NCI-H345 treated with DMSO at 0.1 percent for 48 hours (cell line): ENCODE measurements at regions not wholly inside any gene's neighbourhood (a gene's known extent, or its start where the extent isn't known, plus 50 kb on each side); places are given as distances from the start of the nearest gene placed in this dataset.
"Not testable (repeated sequence)": the region's sequence is repeated elsewhere in the genome, so short reads cannot be mapped to it uniquely, and the experiment has no call there.

ENCODE experiments used
- DNase-seq: peaks from one replicate; lab custom pipeline; 2025; ENCODE audit not compliant: unreplicated experiment; lab: John Stamatoyannopoulos, UW

DNA sequence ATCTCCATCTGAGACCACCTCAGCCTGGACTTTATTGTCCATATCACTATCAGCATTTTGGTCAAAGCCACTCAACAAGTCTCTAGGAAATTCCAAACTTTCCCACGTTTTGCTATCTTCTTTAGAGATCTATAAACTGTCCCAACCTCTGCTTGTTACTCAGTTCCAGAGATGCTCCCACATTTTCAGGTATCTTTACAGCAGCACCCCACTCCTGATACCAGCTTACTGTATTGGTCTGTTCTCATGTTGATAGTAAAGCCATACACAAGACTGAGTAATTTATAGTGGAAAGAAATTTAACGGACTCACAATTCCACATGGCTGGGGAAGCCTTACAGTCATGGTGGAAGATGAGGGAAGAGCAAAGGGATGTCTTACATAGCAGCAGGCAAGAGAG lies 465.4 kb upstream of the PBX1 start:
- no peak for DNase-seq

DNA sequence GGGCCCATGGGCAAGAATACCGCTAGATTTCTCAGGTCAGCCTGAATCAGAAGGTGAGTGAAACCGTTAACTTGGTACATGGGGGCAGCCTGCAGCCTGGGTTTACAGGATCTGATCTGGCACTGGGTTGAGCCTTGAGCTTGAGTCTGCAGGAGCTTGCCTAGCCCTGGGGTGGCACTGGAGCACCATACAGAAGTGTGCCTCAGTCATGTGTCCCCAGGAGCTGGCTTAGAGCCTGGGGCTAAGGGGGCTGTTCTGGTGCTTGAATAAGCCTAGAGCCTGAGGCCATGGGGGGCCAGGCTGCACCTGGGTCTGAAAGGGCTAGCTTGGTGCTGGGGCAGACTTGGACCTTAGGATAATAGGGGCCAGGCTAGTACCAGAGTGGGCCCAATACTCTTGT lies 457.2 kb upstream of the PBX1 start:
- no peak for DNase-seq

DNA sequence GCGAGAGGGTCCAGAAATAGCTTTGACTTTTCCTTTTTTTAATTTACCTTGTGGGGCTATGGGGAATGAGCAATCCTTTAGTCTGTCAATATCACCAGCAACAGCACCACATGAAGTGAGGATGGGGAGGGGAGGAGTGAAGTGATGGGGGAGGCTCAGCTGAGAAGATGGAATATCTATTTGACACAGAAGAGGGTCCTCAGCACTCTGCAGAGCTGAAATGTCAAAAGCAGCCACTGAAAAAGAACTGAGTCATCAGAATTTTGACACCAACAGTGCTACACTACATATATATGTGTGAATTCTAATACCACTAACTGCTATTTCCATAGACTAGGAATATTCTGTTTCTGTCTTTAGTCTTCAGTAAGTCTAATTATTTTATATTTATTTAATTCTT lies 427.0 kb upstream of the PBX1 start:
- no peak for DNase-seq

DNA sequence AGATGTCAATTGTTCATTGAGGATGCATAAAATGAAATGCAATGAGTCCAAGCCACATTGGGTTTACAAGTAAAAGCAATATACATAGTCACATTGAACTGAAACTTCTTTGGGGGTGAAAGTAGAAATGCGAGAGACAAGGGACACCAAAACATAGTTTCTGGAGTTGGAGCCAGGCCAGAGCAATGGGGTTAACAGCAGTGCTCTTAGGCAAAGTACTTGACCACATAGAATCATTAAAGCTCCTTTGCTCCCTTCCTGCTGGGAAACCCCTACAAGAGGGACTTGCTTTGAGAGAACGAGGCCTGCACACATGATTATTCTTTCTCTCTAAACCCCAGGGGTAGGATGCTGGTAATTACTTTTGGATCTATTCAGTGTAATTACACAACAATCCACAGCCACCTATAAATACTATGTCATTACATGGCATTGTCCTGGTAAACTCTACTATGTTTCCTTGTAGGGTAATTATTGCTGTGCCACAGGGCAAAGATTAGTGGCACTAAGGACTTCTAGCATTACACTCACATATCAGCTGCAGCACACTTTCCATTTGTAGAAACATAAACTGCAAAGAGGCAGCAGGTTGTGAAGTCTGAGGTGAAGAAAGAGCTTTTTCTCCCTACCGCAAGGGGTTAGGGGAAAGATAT lies 421.6 kb upstream of the PBX1 start:
- DNase-seq: peak; percentile 74

DNA sequence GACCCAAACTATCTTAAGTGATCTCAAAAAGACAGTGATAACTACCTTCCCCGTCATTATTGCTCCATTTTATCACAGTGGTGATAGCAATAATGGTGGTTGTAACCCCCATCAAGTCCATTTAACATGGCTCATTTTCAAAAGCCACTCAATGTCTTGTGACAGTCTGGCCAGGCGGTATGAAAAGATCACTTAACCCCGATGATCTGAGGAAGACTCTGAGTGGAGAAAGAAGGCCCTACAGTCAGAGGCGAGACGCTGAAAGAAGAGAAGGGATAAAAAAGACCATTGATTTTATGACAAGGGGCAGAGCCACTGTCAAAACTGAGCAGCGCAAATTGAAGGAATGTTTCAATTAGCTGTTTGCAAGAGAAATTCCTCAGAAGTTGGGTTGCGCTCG lies 417.2 kb upstream of the PBX1 start:
- DNase-seq: no peak

DNA sequence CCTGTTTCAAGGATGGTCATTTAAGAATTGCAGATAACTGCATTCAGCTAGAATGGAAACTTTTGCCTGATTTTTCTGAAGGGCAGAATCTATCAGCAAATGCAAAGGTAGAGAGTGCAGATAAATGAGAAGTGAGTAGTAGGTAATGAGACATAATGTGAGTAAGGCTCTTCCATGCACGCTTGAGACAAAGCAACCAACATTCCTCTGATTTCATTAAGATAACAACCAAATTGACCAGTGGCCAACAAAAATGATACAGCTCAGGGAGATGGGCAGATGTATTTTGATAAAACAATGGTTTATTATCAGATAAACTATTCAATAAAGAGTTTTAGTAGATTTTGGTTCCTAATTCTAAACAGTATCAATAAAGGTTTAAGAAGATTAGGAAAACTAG lies 404.4 kb upstream of the PBX1 start:
- no peak for DNase-seq

DNA sequence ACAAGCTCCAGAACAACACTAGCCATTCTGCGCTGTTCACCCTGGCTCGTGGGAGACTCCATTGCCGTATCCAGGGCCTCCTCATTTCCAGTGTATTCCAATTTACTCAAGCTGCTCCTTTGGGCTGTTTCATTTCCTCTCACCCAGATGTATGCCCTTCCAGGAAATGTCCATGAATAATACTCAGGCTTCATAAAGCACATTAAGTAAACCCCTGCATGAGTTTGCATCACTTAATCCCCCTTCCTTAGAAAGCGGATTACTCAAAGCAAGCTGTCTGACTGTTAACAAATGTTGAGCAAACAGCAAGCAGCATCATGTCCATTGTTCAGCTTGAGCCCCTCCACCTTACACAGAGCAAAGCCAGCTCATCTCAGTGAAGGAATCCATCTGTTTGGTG lies 403.6 kb upstream of the PBX1 start:
- DNase-seq: no peak

DNA sequence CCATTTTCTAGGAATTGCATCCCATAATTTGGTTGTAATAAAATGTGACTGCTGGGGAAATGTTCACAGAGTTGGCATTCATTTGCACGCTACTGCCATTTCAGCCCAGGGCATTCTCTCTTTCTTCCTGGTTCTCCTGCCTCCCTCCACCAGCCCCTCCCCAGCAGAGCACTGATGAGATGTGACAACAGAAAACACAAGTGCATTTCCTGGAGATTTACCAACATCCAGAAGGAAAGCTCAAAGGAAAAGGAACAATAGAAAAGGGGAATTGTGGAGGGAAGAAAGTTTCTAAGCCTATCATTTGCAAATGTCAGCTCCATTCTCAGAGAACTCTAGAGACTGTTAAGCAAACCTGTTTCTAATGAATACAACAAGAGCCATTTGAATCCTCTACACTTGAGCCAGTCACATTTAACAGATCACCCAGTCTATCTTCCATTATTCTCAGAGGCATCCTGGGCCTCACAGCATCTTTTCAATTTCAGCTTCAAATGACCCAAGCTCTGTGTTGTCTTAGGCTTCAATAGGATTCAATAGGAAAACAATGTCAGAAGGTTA lies 395.6 kb upstream of the PBX1 start:
- no peak for DNase-seq

DNA sequence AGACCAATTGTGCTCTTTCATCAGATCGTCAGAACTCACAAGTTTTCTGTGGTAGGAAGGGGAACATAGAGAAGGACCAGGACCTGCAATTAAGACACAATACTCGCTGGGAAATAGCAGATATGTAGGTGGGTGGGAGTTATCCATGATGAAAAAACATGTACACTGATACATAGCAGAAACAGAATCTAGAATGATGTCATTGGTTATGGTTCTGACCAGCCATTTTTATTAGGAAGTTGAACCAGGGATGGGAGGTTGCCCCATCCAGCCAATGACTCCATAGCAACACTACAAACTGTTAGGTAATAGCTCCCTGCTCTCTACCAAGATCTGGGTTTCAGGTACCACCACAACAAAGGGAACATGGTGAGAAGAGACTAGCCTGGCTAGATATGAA lies 393.5 kb upstream of the PBX1 start:
- no peak for DNase-seq

DNA sequence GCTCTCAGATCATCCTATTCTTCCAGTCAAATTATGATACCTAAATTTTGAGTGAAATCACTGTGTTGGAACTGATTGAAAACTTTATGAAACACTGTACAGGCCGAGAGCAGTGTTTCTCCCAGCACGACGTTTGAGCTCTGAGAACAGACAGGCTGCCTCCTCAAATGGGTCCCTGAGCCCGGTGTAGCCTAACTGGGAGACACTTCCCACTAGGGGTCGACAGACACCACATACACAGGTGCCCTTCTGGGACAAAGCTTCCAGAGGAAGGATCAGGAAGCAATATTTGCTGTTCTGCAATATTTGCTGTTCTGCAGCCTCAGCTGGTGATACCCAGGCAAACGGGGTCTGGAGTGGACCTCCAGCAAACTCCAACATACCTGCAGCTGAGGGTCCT lies 392.5 kb upstream of the PBX1 start:
- DNase-seq: not testable (repeated sequence)

DNA sequence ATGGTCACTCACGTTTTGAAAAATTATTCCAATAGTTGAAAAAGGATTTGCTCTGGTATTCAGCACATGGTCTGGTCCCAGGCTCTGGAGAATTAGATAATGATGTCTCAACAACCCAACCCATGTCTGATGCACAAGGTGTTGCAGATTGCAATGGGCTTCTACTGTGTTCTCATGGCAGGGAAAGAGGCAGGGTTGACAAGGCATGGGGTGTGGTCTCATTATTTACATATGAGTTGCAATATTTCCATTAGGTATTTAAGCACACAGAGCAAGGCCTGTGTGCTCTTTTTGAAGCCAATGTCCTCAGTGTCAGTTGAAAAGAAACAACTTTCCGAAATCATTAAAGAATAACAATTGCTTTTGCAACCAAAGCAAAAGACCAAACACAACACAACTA lies 381.9 kb upstream of the PBX1 start:
- DNase-seq: no peak

DNA sequence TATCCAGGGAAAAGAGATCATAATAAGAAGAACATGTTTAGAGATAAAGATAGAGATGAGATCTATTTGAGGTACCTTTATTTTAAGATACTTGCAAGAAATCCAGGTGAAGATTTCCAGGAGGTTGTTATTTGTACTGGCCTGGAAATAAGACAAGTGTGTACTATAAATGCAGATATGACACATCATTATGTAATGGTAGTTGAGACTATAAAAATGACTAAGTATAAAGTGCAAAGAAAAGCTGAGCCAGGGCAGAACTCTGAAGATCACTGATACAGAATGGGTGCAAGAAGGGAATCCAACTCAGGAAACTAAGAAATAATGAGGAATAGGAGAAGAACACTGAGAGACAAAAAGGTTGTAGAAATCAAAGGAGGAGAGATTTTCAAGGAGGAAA lies 378.2 kb upstream of the PBX1 start:
- no peak for DNase-seq

DNA sequence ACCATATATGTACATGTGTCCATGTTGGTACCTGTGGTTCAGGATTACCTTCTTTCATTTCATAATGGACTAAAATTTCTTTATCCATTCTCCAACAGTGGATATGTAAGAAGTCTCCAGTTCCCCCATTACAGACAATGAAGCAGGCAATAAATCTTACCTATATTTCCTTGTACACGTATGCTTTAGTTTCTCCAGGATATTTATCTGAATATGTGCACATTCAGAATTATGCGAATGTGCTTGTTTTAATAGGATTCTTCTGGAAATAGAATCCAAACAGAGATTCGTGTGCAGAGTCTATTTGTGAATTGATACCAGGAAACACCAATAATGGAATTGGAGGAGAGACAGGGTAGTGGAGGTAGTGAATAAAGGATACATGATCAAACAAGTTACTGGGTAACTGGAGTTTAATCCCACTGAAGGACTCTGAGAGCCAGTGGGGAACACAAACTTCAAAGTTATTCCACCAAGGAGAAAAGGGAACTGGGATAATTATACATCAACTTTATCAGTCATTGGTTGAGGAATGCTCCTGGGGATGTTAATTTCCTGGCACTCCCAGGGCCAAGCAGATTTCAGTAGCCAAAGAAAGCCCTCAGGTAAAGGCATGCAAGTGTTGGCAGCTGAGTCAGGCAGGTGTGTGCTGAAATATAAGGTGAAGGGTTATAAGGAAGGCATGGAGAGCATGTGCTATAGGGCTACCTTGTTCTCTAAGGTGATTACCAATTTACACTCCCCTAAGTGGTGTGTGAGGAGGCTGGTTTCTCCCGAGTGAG lies 374.9 kb upstream of the PBX1 start:
- DNase-seq: no peak

DNA sequence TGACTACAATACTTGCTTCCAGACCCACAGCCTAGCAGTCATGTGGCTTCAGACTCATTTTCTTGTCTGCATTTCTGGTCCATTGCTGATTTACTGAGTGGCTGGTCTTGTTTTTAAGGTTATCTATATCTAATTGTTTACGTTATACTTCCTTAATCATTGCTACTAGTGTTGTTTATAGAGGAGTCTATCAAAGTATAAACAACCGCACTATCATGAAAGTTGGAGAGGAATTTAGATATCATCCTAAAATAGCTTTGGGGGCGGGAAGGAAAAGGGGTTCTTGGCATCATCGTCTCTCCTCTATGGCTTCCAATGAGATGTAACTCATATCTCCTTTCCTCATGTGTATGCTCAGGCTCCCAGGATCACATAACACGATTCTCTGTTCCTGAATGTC lies 372.1 kb upstream of the PBX1 start:
- no peak for DNase-seq

DNA sequence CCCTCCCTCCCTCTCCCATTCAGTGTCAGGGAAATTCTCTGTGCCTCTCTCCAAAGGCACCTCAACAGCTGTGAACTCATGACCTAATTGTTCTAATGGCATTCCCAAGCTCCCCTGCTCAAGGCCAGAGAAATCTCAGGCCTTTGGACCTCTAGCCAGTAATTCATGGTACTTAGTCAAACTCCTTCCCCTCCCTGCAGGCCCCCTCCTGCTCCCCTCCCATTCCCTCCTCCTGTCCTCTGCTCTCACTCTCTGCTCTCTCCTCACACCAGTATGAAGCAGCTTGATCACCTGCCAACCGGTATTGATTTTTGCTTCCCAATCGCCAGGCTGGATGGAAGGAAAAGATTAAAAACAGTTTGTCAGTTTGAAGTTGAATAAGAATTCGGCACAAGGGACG lies 370.5 kb upstream of the PBX1 start:
- peak; percentile 13 for DNase-seq

DNA sequence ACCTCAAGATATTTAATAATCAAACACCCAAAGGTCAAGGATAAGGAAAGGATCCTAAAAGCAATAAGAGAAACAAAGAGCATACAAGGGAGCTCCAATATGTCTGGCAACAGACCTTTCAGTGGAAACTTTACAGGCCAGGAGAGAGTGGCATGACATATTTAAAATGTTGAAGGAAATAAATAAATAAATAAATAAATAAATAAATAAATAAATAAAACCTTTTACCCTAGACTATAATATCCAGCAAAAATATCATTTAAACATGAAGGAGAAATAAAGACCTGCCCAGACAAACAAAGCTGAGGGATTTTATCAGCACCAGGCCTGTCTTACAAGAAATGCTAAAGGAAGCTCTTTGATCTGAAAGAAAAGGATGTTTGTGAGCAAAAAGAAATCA lies 367.8 kb upstream of the PBX1 start:
- DNase-seq: no peak

DNA sequence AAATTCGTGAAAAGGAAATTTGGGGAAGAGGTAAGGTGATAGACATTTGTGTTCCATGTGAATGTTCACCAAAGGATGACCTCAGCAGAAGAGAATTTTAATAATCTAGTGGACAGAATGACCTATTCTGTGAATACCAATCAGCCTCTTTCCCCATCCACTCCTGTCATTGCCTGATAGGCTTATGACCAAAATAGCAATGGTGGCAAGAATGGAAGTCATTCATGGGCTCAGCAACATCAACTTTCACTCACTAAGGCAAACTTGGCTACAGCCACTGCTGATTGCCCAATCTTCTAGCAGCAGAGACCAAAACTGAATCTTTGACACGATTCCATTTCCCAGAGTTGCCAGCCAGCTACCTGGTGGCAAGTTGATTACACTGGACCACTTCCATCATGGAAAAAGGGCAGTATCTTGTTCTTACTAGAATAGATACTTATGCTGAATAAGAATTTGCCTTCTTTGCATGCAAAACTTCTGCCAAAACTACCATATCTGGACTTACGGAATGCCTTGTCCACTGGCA lies 348.7 kb upstream of the PBX1 start:
- no peak for DNase-seq

DNA sequence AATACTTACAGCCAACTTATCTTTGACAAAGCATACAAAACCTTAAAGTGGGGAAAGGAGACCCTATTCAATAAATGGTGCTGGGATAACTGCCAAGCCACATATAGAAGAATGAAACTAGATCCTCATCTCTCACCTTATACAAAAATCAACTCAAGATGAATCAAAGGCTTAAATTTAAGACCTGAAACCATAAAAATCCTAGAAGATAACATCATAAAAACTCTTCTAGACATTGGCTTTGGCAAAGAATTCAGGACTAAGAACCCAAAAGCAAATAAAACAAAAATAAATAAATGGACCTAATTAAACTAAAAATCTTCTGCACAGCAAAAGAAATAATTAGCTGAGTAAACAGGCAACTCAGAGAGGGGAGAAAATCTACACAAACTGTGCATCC lies 335.6 kb upstream of the PBX1 start:
- DNase-seq: peak; percentile 18

DNA sequence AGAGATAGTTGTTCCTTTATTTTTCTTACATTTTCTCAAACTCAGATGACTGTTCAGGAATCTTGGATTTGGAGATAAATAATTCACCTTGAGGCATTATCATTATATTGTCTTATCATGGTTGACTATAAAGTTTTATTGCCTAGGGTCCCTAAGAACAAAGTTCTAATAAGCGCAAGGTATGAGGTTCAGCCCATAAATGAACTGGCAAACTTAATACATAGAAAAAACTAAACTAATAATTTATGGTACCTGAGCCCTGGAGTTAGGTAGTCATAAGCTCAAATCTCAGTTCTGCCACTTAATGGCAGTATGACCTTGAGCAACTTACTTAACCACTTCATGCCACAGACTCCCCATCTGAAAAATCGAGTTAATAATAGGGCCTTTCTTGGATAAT lies 334.0 kb upstream of the PBX1 start:
- DNase-seq: no peak

DNA sequence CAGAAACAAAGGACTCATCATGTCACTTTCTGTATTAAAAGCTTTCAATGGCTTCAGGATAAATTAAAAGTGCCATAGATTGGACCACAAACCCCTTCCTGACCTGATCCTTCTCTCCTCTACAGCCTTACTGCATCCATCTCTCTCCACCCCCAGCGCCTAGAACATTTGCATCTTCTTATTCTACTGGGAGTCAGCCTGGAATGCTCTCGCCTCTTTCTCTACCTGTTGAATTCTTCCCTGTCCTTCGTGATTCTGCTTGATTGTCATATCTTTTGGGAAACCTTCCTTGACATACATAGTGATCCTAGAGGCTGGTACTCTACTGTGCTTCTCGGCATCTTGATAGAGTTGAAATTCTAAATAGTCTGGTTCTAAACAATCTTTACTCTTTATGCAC lies 332.0 kb upstream of the PBX1 start:
- DNase-seq: no peak

DNA sequence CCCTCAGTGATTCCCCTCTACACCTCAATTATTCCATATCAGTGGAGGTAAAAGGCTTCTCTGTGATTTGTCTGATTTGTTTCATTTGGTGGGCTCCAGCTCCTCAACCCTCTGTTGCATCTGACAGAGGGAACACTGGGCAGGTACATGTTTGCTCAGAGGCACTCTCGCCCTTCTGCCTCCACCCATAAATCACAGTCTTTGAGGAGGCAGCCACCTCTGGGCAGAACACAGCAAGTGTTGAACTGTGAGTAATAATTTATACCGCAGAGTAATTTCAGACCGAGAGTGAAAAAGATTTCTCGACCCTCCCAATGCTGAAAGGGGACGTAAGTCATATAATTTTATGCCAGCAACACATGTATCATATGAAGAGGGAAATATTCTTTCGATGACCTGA lies 330.1 kb upstream of the PBX1 start:
- no peak for DNase-seq

DNA sequence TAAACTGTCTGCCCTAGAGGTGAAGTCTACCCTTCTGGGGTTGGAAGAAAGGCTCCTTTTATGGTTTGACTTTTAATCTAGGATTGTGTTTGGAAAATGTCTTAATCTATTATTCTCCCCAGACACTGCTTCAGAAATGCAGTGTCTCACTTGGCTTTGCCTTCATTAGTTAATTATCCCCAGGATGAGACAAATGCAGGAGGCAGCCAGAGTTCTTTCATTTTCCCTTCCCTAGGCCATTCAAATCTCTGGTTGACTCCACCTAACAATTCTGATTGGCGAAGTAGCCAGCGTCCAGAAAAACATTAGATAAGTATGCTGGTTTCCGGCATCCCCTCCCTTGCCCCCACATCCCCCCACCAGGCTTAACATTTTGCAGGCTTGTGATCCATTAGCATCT lies 325.8 kb upstream of the PBX1 start:
- no peak for DNase-seq
